HEK293T (cell line): ENCODE measurements at regions not wholly inside any gene's neighbourhood (a gene's known extent, or its start where the extent isn't known, plus 50 kb on each side); places are given as distances from the start of the nearest gene placed in this dataset.

Source experiments
- ARNT ChIP-seq: fragments of 450-650 bp; IDR thresholded peaks from 2 replicates; pipeline ENCODE4 v1.6.1; 2017; ENCODE audit warnings: mild to moderate bottlenecking
- CTBP1 ChIP-seq: fragments of 450-650 bp; IDR thresholded peaks from 2 replicates; pipeline ENCODE4 v1.6.1; 2016; ENCODE audit warnings: borderline replicate concordance
- ELF4 ChIP-seq: fragments of 450-650 bp; IDR thresholded peaks from 2 replicates; pipeline ENCODE4 v1.6.1; 2017; ENCODE audit warnings: antibody characterized with exemption
- FOXA1 ChIP-seq: fragments of 450-650 bp; IDR thresholded peaks from 2 replicates; pipeline ENCODE4 v1.6.1; 2016; ENCODE audit warnings: mild to moderate bottlenecking
- FOXM1 ChIP-seq: fragments of 450-650 bp; IDR thresholded peaks from 2 replicates; pipeline ENCODE4 v1.6.1; 2017; ENCODE audit warnings: mild to moderate bottlenecking, borderline replicate concordance
- LEF1 ChIP-seq: fragments of 450-650 bp; IDR thresholded peaks from 2 replicates; pipeline ENCODE4 v1.6.1; 2017; ENCODE audit warnings: mild to moderate bottlenecking, borderline replicate concordance
- NFRKB ChIP-seq: fragments of 450-650 bp; IDR thresholded peaks from 2 replicates; pipeline ENCODE4 v1.6.1; 2016; ENCODE audit warnings: mild to moderate bottlenecking, moderate library complexity
- PKNOX1 ChIP-seq: fragments of 450-650 bp; IDR thresholded peaks from 2 replicates; pipeline ENCODE4 v1.6.1; 2016
- SP1 ChIP-seq: fragments of 450-650 bp; IDR thresholded peaks from 2 replicates; pipeline ENCODE4 v1.6.1; 2017
- TARDBP ChIP-seq: fragments of 450-650 bp; IDR thresholded peaks from 2 replicates; pipeline ENCODE4 v1.6.1; 2016

- no peak for TF ChIP-seq SP1
- no peak for TF ChIP-seq ARNT
- TF ChIP-seq FOXM1, result no peak
- no peak for TF ChIP-seq FOXA1
- no peak for TF ChIP-seq PKNOX1
- no peak for TF ChIP-seq TARDBP
- no peak for TF ChIP-seq LEF1
- TF ChIP-seq NFRKB, result no peak
- no peak for TF ChIP-seq CTBP1
- no peak for TF ChIP-seq ELF4
These were observed 93.3 kb upstream of the MAP1B start for GRCh38 chr5:72013766-72014624.
